ENCODE measurements at regions not wholly inside any gene's neighbourhood (a gene's known extent, or its start where the extent isn't known, plus 50 kb on each side); places are given as distances from the start of the nearest gene placed in this dataset.

GRCh38 chr3:180311242-180311641 is 274.5 kb upstream of the PEX5L start:
- TF ChIP-seq CTCF (conservative IDR thresholded peaks at IDR 0.05; ENCODE audit: low read depth, low read length), result no peak
- H3K4me3 ChIP-seq (ENCODE audit: low read depth, low read length), result no peak overlapping the region
- DNase-seq (ENCODE audit: low read depth), result no peak

GRCh38 chr3:180316321-180316720 is 279.6 kb upstream of the PEX5L start:
- H3K4me3 ChIP-seq (ENCODE audit: low read depth, low read length), result no peak overlapping the region
- no peak for DNase-seq (ENCODE audit: low read depth)
- TF ChIP-seq CTCF (conservative IDR thresholded peaks at IDR 0.05; ENCODE audit: low read depth, low read length), result no peak

GRCh38 chr3:180319461-180319860 is 282.5 kb upstream of the TTC14 start:
- no peak overlapping the region for H3K4me3 ChIP-seq (ENCODE audit: low read depth, low read length)
- TF ChIP-seq CTCF (conservative IDR thresholded peaks at IDR 0.05; ENCODE audit: low read depth, low read length), result no peak
- no peak for DNase-seq (ENCODE audit: low read depth)

- no peak for DNase-seq (ENCODE audit: low read depth)
- no peak overlapping the region for H3K4me3 ChIP-seq (ENCODE audit: low read depth, low read length)
- TF ChIP-seq CTCF (conservative IDR thresholded peaks at IDR 0.05; ENCODE audit: low read depth, low read length), result no peak
Observed at GRCh38 chr3:180320631-180321030, 281.3 kb upstream of the TTC14 start.

- no peak for TF ChIP-seq CTCF (conservative IDR thresholded peaks at IDR 0.05; ENCODE audit: low read depth, low read length)
- DNase-seq (ENCODE audit: low read depth), result no peak
- H3K4me3 ChIP-seq (ENCODE audit: low read depth, low read length), result no peak overlapping the region
Observed at GRCh38 chr3:180321534-180321933, 280.4 kb upstream of the TTC14 start.

GRCh38 chr3:180322829-180323228 is 279.1 kb upstream of the TTC14 start:
- no peak for DNase-seq (ENCODE audit: low read depth)
- TF ChIP-seq CTCF (conservative IDR thresholded peaks at IDR 0.05; ENCODE audit: low read depth, low read length), result no peak
- no peak overlapping the region for H3K4me3 ChIP-seq (ENCODE audit: low read depth, low read length)

- H3K4me3 ChIP-seq (ENCODE audit: low read depth, low read length), result no peak overlapping the region
- TF ChIP-seq CTCF (conservative IDR thresholded peaks at IDR 0.05; ENCODE audit: low read depth, low read length), result no peak
- DNase-seq (ENCODE audit: low read depth), result no peak
Observed at GRCh38 chr3:180324791-180325190, 277.2 kb upstream of the TTC14 start.
